ENCODE measurements at regions not wholly inside any gene's neighbourhood (a gene's known extent, or its start where the extent isn't known, plus 50 kb on each side); places are given as distances from the start of the nearest gene placed in this dataset.
"Not testable (repeated sequence)": the region's sequence is repeated elsewhere in the genome, so short reads cannot be mapped to it uniquely, and the experiment has no call there.

DNA sequence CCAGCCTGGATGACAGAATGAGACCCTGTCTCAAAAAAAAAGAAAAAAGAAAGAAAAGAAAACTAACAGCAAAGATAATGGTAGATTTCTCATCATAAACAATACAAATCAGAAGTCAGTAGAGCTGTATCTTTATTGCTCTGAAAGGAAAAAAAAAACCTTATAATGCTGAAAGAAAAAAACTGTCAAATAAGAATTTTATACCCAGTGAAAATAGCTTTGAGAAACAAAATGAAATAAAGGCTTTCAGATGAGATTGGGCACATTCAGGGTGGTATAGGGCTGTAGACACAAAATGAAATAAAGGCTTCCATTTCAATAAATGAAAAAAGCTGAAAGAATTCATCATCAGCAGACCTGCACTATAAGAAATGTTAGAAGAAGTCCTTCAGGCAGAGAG lies 105.0 kb upstream of the FOXN3 start:
- H3K4me3 ChIP-seq (ENCODE audit: low read depth, low read length): no peak overlapping the region

DNA sequence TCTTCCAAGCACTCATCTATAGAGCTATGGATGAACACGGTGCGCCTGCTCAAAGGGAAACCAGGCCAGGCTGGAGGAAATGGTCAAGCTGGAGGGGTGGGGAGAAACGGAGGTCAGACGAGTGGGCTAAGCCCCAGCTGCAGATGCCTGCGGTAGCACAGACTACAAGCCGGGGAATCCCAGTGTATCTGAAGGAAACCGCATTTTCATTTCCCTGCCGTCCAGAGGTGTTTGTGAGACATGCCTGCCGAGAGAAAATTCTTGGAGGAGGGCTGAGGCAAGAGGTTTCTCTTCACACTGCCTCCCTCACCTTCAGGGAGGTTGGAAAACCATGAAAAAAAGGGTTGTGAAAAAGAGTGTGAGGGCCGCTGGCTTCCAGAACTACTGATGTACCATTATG lies 102.0 kb upstream of the FOXN3 start:
- no peak overlapping the region for H3K4me3 ChIP-seq (ENCODE audit: low read depth, low read length)
- no peak for DNase-seq (ENCODE audit: low read depth)

More for the DNA sequence above, 105.0 kb upstream of the FOXN3 start:
- DNase-seq (ENCODE audit: low read depth): no peak

GRCh38 chr14:89516173-89516572 lies 99.1 kb upstream of the FOXN3 start:
- no peak for DNase-seq (ENCODE audit: low read depth)
- no peak overlapping the region for H3K4me3 ChIP-seq (ENCODE audit: low read depth, low read length)

DNA sequence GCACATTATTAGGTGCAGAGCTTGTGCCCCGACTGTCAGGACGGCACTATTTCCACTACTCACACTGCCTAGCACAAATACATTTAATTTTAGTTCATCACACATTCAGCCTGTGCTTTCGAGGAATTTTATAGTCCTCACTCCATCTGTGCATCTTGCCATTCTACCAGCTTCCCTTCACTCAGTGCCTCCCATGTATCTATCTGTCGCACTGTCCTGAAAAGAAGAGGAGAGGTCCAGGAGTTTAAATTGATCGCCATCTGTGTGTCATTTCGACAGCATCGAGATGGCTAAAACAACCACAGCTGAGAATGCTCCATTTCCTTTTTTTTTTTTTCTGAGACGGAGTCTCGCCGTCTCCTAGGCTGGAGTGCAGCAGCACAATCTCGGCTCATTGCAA lies 97.6 kb upstream of the FOXN3 start:
- no peak overlapping the region for H3K4me3 ChIP-seq (ENCODE audit: low read depth, low read length)
- DNase-seq (ENCODE audit: low read depth): no peak

DNA sequence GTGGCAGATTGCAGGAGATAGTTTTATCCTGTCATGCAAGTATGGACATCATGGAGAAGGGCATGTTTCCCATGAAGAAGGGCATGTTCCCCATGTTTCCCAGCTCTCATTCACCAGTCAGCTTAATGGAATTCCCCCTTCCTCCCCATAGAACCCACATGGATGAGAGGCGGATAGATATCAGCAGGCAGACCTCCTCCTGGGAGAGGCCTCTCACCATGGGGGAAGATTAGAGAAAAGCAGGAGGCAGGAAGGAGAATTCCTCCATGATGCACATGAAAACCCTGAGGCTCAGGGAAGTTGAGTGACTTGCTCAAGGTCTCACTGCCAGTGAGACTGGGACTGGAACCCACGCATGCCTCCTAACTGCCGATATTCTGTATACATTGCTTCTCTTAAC lies 92.9 kb upstream of the FOXN3 start:
- peak; percentile 28 for DNase-seq (ENCODE audit: low read depth)
- no peak overlapping the region for H3K4me3 ChIP-seq (ENCODE audit: low read depth, low read length)

- no peak for DNase-seq (ENCODE audit: low read depth)
These were observed 91.8 kb upstream of the FOXN3 start for GRCh38 chr14:89508863-89509262.

DNA sequence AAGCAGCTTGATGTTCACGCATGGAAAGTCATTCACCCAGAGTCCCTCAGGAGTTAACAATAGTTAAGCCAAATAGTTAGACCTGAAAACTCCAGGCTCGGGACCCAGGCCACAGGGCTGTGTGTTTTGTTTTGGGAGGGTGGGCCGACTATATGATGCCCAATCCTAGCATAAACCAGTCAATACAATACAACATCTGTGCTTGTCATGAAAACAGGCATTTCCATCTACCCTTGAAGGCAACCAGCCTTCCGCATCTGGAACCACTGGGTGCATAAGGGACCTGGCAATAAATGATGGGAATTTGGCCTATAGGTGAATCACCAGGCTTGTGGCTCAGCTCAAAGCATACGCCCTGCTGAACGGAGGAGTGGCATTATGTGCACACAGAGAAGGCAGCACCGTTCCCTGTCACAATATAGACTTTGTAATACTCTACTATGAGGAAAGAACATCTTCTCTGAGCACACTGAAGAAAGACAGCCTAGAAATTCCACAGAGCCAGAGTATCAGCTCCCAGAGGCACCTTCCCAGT lies 91.0 kb upstream of the FOXN3 start:
- DNase-seq (ENCODE audit: low read depth): no peak
- no peak overlapping the region for H3K4me3 ChIP-seq (ENCODE audit: low read depth, low read length)

More at GRCh38 chr14:89508863-89509262, 91.8 kb upstream of the FOXN3 start:
- H3K4me3 ChIP-seq (ENCODE audit: low read depth, low read length): no peak overlapping the region

DNA sequence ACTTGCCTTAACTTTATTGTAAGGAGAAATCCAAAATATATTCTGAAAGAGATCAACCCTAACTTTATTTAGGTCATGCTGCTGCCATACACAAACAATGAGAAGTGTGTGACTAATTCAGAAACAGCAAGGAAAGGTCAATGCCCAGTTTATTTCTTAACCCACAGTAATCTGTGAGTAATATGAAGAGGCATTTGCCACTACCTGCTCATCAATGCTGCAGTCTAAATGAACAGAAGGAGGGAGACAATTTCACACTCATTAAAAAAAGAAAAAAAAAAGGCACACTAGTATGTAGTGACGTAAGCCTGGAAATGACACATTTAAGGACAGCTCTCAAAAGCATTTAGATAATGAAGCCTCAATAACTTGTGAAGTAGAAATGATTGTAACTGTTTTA lies 90.5 kb upstream of the FOXN3 start:
- peak; percentile 64 for DNase-seq (ENCODE audit: low read depth)
- H3K4me3 ChIP-seq (ENCODE audit: low read depth, low read length): no peak overlapping the region

- not testable (repeated sequence) for DNase-seq (ENCODE audit: low read depth); H3K4me3 ChIP-seq (ENCODE audit: low read depth, low read length)
These were observed 89.9 kb upstream of the FOXN3 start for GRCh38 chr14:89506891-89507452.

- DNase-seq (ENCODE audit: low read depth): peak; percentile 49
- H3K4me3 ChIP-seq (ENCODE audit: low read depth, low read length): no peak overlapping the region
These were observed 87.7 kb upstream of the FOXN3 start for GRCh38 chr14:89504602-89505313.

DNA sequence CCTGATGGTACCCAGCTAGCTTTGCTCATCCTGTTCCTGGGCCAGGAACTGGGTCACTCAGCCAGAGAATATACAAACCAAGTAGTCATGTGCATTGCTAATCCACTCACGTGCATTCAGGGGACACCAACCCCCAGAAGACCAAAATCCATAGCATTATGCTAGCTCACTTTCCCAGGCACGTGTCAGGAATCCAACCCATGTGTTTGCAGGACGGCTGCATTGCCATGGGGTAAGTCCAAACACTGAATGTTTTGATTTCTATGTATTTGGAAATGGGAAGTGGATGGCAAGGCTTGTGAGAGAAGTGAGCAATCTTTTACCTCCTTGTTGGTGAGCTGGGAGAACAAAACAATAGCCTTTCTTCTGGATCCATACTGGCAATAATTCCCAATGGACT lies 87.1 kb upstream of the FOXN3 start:
- DNase-seq (ENCODE audit: low read depth): no peak
- H3K4me3 ChIP-seq (ENCODE audit: low read depth, low read length): no peak overlapping the region

GRCh38 chr14:89503431-89503996 lies 86.5 kb upstream of the FOXN3 start:
- no peak for DNase-seq (ENCODE audit: low read depth)

DNA sequence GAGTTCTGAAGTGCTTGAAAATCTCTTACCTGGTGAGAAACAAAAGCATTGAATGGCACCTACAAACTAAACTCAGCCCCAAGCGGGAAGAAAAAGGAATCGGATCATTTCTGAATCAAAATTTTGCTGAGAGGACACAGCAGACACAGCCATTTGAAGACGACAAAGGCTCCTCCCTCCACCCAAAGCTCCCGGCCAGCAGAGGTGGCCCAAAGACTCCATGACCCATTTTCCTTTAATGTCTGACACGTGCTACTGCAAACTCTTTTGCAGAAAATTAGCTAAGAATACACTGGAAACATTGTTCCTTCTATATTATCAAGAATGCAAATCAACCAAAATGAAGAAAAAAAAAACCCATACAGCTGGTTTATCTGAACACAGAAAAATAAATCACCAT lies 85.9 kb upstream of the FOXN3 start:
- no peak for DNase-seq (ENCODE audit: low read depth)
- H3K4me3 ChIP-seq (ENCODE audit: low read depth, low read length): no peak overlapping the region

More at GRCh38 chr14:89503431-89503996, 86.5 kb upstream of the FOXN3 start:
- H3K4me3 ChIP-seq (ENCODE audit: low read depth, low read length): no peak overlapping the region

GRCh38 chr14:89501381-89501780 lies 84.3 kb upstream of the FOXN3 start:
- DNase-seq (ENCODE audit: low read depth): no peak
- no peak overlapping the region for H3K4me3 ChIP-seq (ENCODE audit: low read depth, low read length)

GRCh38 chr14:89500303-89500702 lies 83.3 kb upstream of the FOXN3 start:
- no peak overlapping the region for H3K4me3 ChIP-seq (ENCODE audit: low read depth, low read length)
- DNase-seq (ENCODE audit: low read depth): no peak

DNA sequence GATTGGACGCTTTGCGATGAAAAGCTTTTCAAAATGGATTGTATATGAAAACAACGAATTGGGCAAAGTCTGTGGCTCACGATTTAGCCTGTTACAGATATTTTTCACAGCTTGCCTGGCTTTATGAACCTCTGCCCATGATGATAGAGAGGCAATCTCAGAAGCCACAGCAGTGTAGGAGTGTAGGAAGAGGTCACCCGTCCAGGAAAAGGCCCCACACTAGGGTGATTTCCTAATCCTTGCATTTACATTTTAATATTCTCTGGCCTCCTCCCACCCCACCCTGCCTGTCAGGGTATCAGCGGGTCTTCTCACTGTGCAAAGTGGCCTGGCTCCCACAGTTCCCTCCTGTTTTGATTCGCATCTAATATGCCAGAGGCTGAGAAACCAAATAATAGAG lies 81.8 kb upstream of the FOXN3 start:
- DNase-seq (ENCODE audit: low read depth): no peak
- no peak overlapping the region for H3K4me3 ChIP-seq (ENCODE audit: low read depth, low read length)

DNA sequence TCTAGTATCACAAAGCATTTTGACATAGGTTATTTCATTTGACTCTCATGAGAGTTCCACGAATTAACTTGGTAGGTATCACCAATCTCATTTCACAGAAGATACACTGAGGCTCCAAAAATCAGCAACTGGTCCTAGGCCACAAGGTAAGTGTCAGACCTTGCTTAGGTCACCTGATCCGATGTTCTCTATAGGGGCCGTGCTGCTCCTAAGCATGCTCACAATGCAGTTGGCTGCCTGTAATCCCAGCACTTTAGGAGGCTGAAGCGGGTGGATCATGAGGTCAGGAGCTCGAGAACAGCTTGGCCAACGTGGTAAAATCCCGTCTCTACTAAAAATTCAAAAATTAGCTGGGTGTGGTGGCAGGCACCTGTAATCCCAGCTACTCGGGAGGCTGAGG lies 78.7 kb upstream of the FOXN3 start:
- H3K4me3 ChIP-seq (ENCODE audit: low read depth, low read length): no peak overlapping the region
- DNase-seq (ENCODE audit: low read depth): no peak

- H3K4me3 ChIP-seq (ENCODE audit: low read depth, low read length): no peak overlapping the region
These were observed 77.0 kb upstream of the FOXN3 start for GRCh38 chr14:89493877-89494634.

DNA sequence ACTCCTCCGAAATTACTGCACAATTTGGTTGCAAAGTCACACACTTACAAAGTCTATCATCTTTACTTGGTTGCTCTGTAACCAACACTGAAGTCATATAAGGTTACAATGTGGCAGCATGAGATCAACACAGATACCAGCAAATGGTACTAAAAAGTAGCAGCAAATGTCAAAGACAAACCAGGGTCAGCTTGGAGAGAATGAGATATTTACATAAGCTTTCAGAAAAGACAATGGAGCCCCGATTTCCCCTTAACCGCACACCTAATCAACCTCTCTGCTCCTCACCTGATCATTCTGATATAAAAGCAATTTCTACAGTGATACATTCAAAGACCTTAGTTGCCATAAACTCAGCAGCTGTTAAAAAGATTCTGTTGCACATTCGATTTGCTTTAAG lies 76.4 kb upstream of the FOXN3 start:
- H3K4me3 ChIP-seq (ENCODE audit: low read depth, low read length): no peak overlapping the region
- DNase-seq (ENCODE audit: low read depth): no peak

More at GRCh38 chr14:89493877-89494634, 77.0 kb upstream of the FOXN3 start:
- DNase-seq (ENCODE audit: low read depth): no peak
